CD14-positive monocyte (primary cell): ENCODE measurements at regions not wholly inside any gene's neighbourhood (a gene's known extent, or its start where the extent isn't known, plus 50 kb on each side); places are given as distances from the start of the nearest gene placed in this dataset.

ENCODE experiments used
- DNase-seq, 3 donors: peaks; one replicate each; pipeline ENCODE4 v3.0.0-alpha.2; 2011 to 2022
- H2AFZ ChIP-seq: 2 replicates; pipeline ENCODE4 v1.6.0; 2012; ENCODE audit warnings: mild to moderate bottlenecking, low read depth, low read length, inconsistent platforms; ENCODE audit not compliant: insufficient read depth, poor library complexity, severe bottlenecking
- H3K27ac ChIP-seq, 2 donors: 1 replicate in 1 of 2; 2 replicates in 1 of 2; pipeline ENCODE4 v1.5.1; 2012 to 2013; ENCODE audit warnings: low read length in 2 of 2, control low read depth in 1 of 2, inconsistent platforms in 1 of 2, low read depth in 1 of 2, mild to moderate bottlenecking in 1 of 2
- H3K27me3 ChIP-seq, 2 donors: one replicate each; pipeline versions ENCODE4 v1.6.0 to v1.6.1; 2011 to 2013; ENCODE audit warnings: low read length in 2 of 2; ENCODE audit not compliant: control insufficient read depth in 2 of 2, insufficient read depth in 2 of 2
- H3K36me3 ChIP-seq, 2 donors: replicated peaks in 1 of 2; 1 replicate in 1 of 2; 2 replicates in 1 of 2; pipeline versions ENCODE4 v1.5.1 to v1.6.1; 2012 to 2013; ENCODE audit warnings: low read length in 2 of 2, control low read depth in 1 of 2, inconsistent platforms in 1 of 2, mild to moderate bottlenecking in 1 of 2; ENCODE audit not compliant: insufficient read depth in 2 of 2, control insufficient read depth in 1 of 2
- H3K4me1 ChIP-seq, 2 donors: 1 replicate in 1 of 2; 2 replicates in 1 of 2; pipeline versions ENCODE4 v1.5.1 to v1.6.1; 2012 to 2013; ENCODE audit warnings: low read length in 2 of 2, control low read depth in 1 of 2, inconsistent platforms in 1 of 2, mild to moderate bottlenecking in 1 of 2, moderate library complexity in 1 of 2; ENCODE audit not compliant: insufficient read depth in 2 of 2, control insufficient read depth in 1 of 2
- H3K4me2 ChIP-seq: replicated peaks from 2 replicates; pipeline ENCODE3; 2012; ENCODE audit warnings: low read length, moderate library complexity, mild to moderate bottlenecking; ENCODE audit not compliant: poor library complexity, severe bottlenecking; ENCODE audit errors: extremely low read depth
- H3K4me3 ChIP-seq, 3 experiments: fragments of 200-600 bp in 1 of 3; sonication (generic) in 1 of 3; replicated peaks in 1 of 3; 1 replicate in 2 of 3; 2 replicates in 1 of 3; pipeline ENCODE4 v1.5.1; 2011 to 2013; ENCODE audit warnings: low read length in 3 of 3, mild to moderate bottlenecking in 3 of 3, control low read depth in 2 of 3, low read depth in 2 of 3, inconsistent platforms in 1 of 3, moderate library complexity in 1 of 3
- H3K79me2 ChIP-seq: 2 replicates; pipeline ENCODE4 v1.6.0; 2012; ENCODE audit warnings: mild to moderate bottlenecking, control low read depth, inconsistent platforms, low read length, moderate library complexity; ENCODE audit not compliant: insufficient read depth
- H3K9ac ChIP-seq: 2 replicates; pipeline ENCODE4 v1.6.0; 2017; ENCODE audit warnings: low read length, mild to moderate bottlenecking; ENCODE audit not compliant: insufficient read depth, poor library complexity, severe bottlenecking
- H3K9me3 ChIP-seq, 2 donors: replicated peaks in 1 of 2; 1 replicate in 1 of 2; 2 replicates in 1 of 2; pipeline versions ENCODE4 v1.5.1 to v1.6.1; 2012 to 2013; ENCODE audit warnings: low read length in 2 of 2, control low read depth in 1 of 2; ENCODE audit not compliant: control insufficient read depth in 1 of 2, insufficient read depth in 1 of 2
- H4K20me1 ChIP-seq: 2 replicates; pipeline ENCODE4 v1.6.0; 2012; ENCODE audit warnings: mild to moderate bottlenecking, low read length, control low read depth, moderate library complexity; ENCODE audit not compliant: insufficient read depth
- H3K27ac Mint-ChIP-seq, 7 donors: one replicate each; pipeline ENCODE4 v1.8.0; 2020; ENCODE audit warnings: mild to moderate bottlenecking in 7 of 7, mixed read lengths in 7 of 7, moderate library complexity in 6 of 7, inconsistent platforms in 2 of 7
- H3K27me3 Mint-ChIP-seq, 3 donors: one replicate each; pipeline ENCODE4 v1.8.0; 2021 to 2022; ENCODE audit warnings: low read depth in 3 of 3, mild to moderate bottlenecking in 3 of 3, mixed read lengths in 3 of 3, moderate library complexity in 3 of 3, inconsistent platforms in 1 of 3
- H3K36me3 Mint-ChIP-seq, 2 donors: one replicate each; pipeline ENCODE4 v1.8.0; 2020; ENCODE audit warnings: mixed read lengths in 2 of 2, inconsistent platforms in 1 of 2, mild to moderate bottlenecking in 1 of 2
- H3K4me1 Mint-ChIP-seq: one replicate; pipeline ENCODE4 v1.8.0; 2020; ENCODE audit warnings: mild to moderate bottlenecking, mixed read lengths
- H3K4me3 Mint-ChIP-seq, 2 donors: one replicate each; pipeline ENCODE4 v1.8.0; 2020; ENCODE audit warnings: mild to moderate bottlenecking in 2 of 2, mixed read lengths in 2 of 2, moderate library complexity in 1 of 2
- H3K9me3 Mint-ChIP-seq, 7 donors: one replicate each; pipeline ENCODE4 v1.8.0; 2020 to 2022; ENCODE audit warnings: mixed read lengths in 7 of 7, mild to moderate bottlenecking in 6 of 7, moderate library complexity in 6 of 7, inconsistent platforms in 2 of 7
- WGBS: methylation state at CpG from one replicate; pipeline ENCODE4 v1.1.5; 2013; ENCODE audit warnings: missing lambda C conversion rate; ENCODE audit not compliant: insufficient coverage; 5-methylcytosine and 5-hydroxymethylcytosine counted together
- intact Hi-C, 2 donors: fragments of 100-400 bp; cut with micrococcal nuclease; formaldehyde crosslinking; loops; one replicate each; pipeline versions ENCODE4 v1.15.0 to v1.15.1; 2023
- TF ChIP-seq, protein P1 (sequence below): fragments of 200-600 bp; IDR thresholded peaks from one replicate; pipeline ENCODE4 v1.8.0; 2022; ENCODE audit warnings: antibody characterized with exemption, mild to moderate bottlenecking

DNA sequence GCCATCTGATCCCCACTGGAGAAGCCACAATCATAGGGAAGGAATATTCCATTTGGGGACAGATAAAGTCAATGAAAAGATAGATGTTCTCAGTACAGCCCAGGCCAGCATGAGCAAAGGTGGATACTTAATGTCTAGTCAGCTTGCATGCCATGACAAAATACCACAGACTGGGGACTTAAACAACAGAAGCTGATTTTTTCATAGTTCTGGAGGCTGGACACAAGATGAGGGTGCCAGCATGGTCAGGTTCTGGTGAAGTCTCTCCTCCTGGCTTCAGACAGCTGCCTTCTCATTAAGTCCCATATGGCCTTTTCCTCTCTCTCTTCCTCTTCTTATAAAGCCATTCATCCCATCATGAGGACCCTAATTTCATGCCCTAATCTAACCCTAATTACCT is 116.1 kb upstream of the CYP1B1 start:
- H3K36me3 Mint-ChIP-seq = peaks cover 26 to 28% of the 10 kb centered on the region in 2 donors

DNA sequence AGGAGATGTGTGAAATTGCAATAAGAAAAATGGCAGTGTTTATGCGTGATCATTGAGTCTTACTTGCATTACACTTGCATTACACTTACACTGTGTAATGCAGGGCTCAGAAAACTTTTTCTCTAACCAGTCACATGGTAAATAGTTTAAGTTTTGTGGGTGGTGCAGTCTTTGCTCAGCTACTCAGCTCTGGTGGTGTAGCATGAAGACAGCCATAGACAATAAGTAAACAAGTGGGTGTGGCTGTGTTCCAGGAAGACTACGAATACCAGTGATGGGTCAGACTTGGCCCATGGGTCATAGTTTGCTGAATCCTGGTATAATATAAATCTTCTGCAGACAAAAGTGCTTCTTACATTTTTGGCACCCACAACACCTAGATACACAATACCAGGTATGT is 115.6 kb upstream of the CYP1B1 start:
- TF ChIP-seq, protein P1, sequence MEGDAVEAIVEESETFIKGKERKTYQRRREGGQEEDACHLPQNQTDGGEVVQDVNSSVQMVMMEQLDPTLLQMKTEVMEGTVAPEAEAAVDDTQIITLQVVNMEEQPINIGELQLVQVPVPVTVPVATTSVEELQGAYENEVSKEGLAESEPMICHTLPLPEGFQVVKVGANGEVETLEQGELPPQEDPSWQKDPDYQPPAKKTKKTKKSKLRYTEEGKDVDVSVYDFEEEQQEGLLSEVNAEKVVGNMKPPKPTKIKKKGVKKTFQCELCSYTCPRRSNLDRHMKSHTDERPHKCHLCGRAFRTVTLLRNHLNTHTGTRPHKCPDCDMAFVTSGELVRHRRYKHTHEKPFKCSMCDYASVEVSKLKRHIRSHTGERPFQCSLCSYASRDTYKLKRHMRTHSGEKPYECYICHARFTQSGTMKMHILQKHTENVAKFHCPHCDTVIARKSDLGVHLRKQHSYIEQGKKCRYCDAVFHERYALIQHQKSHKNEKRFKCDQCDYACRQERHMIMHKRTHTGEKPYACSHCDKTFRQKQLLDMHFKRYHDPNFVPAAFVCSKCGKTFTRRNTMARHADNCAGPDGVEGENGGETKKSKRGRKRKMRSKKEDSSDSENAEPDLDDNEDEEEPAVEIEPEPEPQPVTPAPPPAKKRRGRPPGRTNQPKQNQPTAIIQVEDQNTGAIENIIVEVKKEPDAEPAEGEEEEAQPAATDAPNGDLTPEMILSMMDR = no peak
- no peaks in the 10 kb centered on the region for H4K20me1 ChIP-seq
- Mint-ChIP-seq H3K4me1 (peaks cover 47% of the 10 kb centered on the region), H3K27ac (no peak overlapping the region), H3K36me3 (peaks cover 26 to 28% of the 10 kb centered on the region in 2 donors), H3K27me3 (peaks cover 6 to 8% (median 7%) of the 10 kb centered on the region in 3 donors), H3K4me3 (peak overlapping the region in 1 of 2 donors; percentile 23), H3K9me3 (peaks cover 0 to 6% (median 4%) of the 10 kb centered on the region in 7 donors)
- intact Hi-C loops = no loop called here
- no peaks in the 10 kb centered on the region for H3K27me3 ChIP-seq
- no peak overlapping the region for H3K4me2 ChIP-seq
- WGBS = no CpG with 5 or more reads among the region's 2 CpGs
- no peak overlapping the region for H3K27ac ChIP-seq
- H3K36me3 ChIP-seq = no peaks in the 10 kb centered on the region
- no peak overlapping the region for H3K9ac ChIP-seq
- H3K4me1 ChIP-seq = peaks cover 46 to 55% of the 10 kb centered on the region in 2 donors
- DNase-seq = no peak
- no peaks in the 10 kb centered on the region for H3K9me3 ChIP-seq
- H3K4me3 ChIP-seq = no peak overlapping the region
- no peaks in the 10 kb centered on the region for H3K79me2 ChIP-seq
- no peak overlapping the region for H2AFZ ChIP-seq

More for the DNA sequence above, 116.1 kb upstream of the CYP1B1 start:
- Histone ChIP-seq H3K4me3 (no peak overlapping the region), H3K4me1 (peaks cover 46 to 55% of the 10 kb centered on the region in 2 donors), H3K27ac (no peak overlapping the region), H3K4me2 (no peak overlapping the region), H3K9ac (no peak overlapping the region), H4K20me1 (no peaks in the 10 kb centered on the region), H3K79me2 (no peaks in the 10 kb centered on the region), H3K9me3 (no peaks in the 10 kb centered on the region), H2AFZ (no peak overlapping the region), H3K36me3 (no peaks in the 10 kb centered on the region), H3K27me3 (no peaks in the 10 kb centered on the region)
- peaks cover 0 to 6% (median 4%) of the 10 kb centered on the region in 7 donors for H3K9me3 Mint-ChIP-seq
- H3K4me3 Mint-ChIP-seq = peak overlapping the region in 1 of 2 donors; percentile 53
- peaks cover 6 to 11% (median 8%) of the 10 kb centered on the region in 3 donors for H3K27me3 Mint-ChIP-seq
- no peak overlapping the region for H3K27ac Mint-ChIP-seq
- TF ChIP-seq, protein P1 = no peak
- DNase-seq = no peak
- intact Hi-C loops = no loop called here
- H3K4me1 Mint-ChIP-seq = peaks cover 47% of the 10 kb centered on the region
